SK-N-SH (cell line): ENCODE measurements at regions not wholly inside any gene's neighbourhood (a gene's known extent, or its start where the extent isn't known, plus 50 kb on each side); places are given as distances from the start of the nearest gene placed in this dataset.

Experiments
- CTCF ChIA-PET: fragments of 300-600, 350-600 bp; formaldehyde crosslinking; extraction: SDS; loops from one replicate; lab custom pipeline; 2021; lab: Yijun Ruan, JAX
- POLR2A ChIA-PET: fragments of 350-600 bp; sonication (Branson Sonifier 250); formaldehyde crosslinking; extraction: SDS; loops from one replicate; lab custom pipeline; 2020; ENCODE audit warnings: antibody characterized with exemption, inconsistent platforms; lab: Yijun Ruan, JAX
- DNase-seq: peaks from one replicate; pipeline ENCODE4 v3.0.0; 2012
- H2AFZ ChIP-seq: fragments of 200-600 bp; sonication (generic); 2 replicates; pipeline ENCODE4 v1.8.1; 2016; ENCODE audit warnings: antibody characterized with exemption, mild to moderate bottlenecking, low read depth
- H3F3A ChIP-seq: fragments of 200-600 bp; sonication (generic); replicated peaks from 2 replicates; pipeline ENCODE3; 2016; ENCODE audit warnings: antibody characterized with exemption, mild to moderate bottlenecking; ENCODE audit not compliant: insufficient read depth
- H3K27ac ChIP-seq, 2 experiments: fragments of 200-500 bp in 1 of 2; fragments of 200-600 bp in 1 of 2; sonication (Bioruptor generic) in 1 of 2; sonication (generic), shearing (Covaris generic) in 1 of 2; 2 replicates each; pipeline versions ENCODE4 v1.5.1 to v1.6.1; 2014 to 2016; ENCODE audit warnings: low read depth in 2 of 2, inconsistent platforms in 1 of 2, low read length in 1 of 2, mild to moderate bottlenecking in 1 of 2, mixed read lengths in 1 of 2
- H3K27me3 ChIP-seq: fragments of 200-600 bp; sonication (generic), shearing (Covaris generic); 2 replicates; pipeline ENCODE4 v1.6.1; 2016; ENCODE audit warnings: mixed run types; ENCODE audit not compliant: insufficient read depth
- H3K36me3 ChIP-seq, 2 experiments: fragments of 200-500 bp in 1 of 2; fragments of 200-600 bp in 1 of 2; sonication (Bioruptor generic) in 1 of 2; sonication (generic) in 1 of 2; replicated peaks in 1 of 2; 2 replicates each; pipeline versions ENCODE3 to v1.5.1; 2014 to 2016; ENCODE audit warnings: low read length in 1 of 2, mild to moderate bottlenecking in 1 of 2; ENCODE audit not compliant: insufficient read depth in 2 of 2, control insufficient read depth in 1 of 2
- H3K4me1 ChIP-seq, 2 experiments: fragments of 200-500 bp in 1 of 2; fragments of 200-600 bp in 1 of 2; sonication (Bioruptor generic) in 1 of 2; sonication (generic), shearing (Covaris generic) in 1 of 2; 2 replicates each; pipeline versions ENCODE4 v1.5.1 to v1.6.1; 2014 to 2016; ENCODE audit warnings: low read depth in 1 of 2, low read length in 1 of 2, mixed run types in 1 of 2; ENCODE audit not compliant: insufficient read depth in 2 of 2, control insufficient read depth in 1 of 2
- H3K4me2 ChIP-seq: fragments of 200-600 bp; sonication (generic), shearing (Covaris generic); 2 replicates; pipeline ENCODE4 v1.6.1; 2017; ENCODE audit warnings: mixed run types
- H3K4me3 ChIP-seq, 2 experiments: fragments of 200-500 bp in 1 of 2; fragments of 200-600 bp in 1 of 2; sonication (Bioruptor generic) in 1 of 2; sonication (generic), shearing (Covaris generic) in 1 of 2; 2 replicates each; pipeline versions ENCODE4 v1.5.1 to v1.8.1; 2014 to 2016; ENCODE audit warnings: low read depth in 2 of 2, inconsistent platforms in 1 of 2, low read length in 1 of 2, mild to moderate bottlenecking in 1 of 2, mixed read lengths in 1 of 2, moderate library complexity in 1 of 2
- H3K79me2 ChIP-seq: fragments of 200-600 bp; sonication (generic); 2 replicates; pipeline ENCODE4 v1.8.1; 2017; ENCODE audit warnings: mild to moderate bottlenecking; ENCODE audit not compliant: insufficient read depth
- H3K9ac ChIP-seq: fragments of 200-600 bp; sonication (generic); 2 replicates; pipeline ENCODE4 v1.6.1; 2017; ENCODE audit warnings: mixed run types
- H3K9me2 ChIP-seq: fragments of 200-600 bp; sonication (generic); 2 replicates; pipeline ENCODE4 v1.6.1; 2017; ENCODE audit warnings: mixed run types
- H3K9me3 ChIP-seq: fragments of 200-600 bp; sonication (generic); 2 replicates; pipeline ENCODE4 v1.6.1; 2017; ENCODE audit warnings: mixed run types, mild to moderate bottlenecking, moderate library complexity
- H4K20me1 ChIP-seq: fragments of 200-600 bp; sonication (generic); 2 replicates; pipeline ENCODE4 v1.6.1; 2017; ENCODE audit warnings: mild to moderate bottlenecking, mixed run types; ENCODE audit not compliant: insufficient read depth
- EP300 ChIP-seq, 2 experiments: IDR thresholded peaks; 2 replicates each; pipeline versions ENCODE4 v1.4.0 to v1.6.1; 2012; ENCODE audit warnings: borderline replicate concordance in 1 of 2, low read depth in 1 of 2, low read length in 1 of 2
- FOSL2 ChIP-seq: IDR thresholded peaks from 2 replicates; pipeline ENCODE4 v1.4.0; 2012; ENCODE audit warnings: low read depth, mild to moderate bottlenecking, moderate library complexity, borderline replicate concordance
- GABPA ChIP-seq: IDR thresholded peaks from 2 replicates; pipeline ENCODE4 v1.4.0; 2012; ENCODE audit warnings: low read depth, mild to moderate bottlenecking
- MXI1 ChIP-seq: IDR thresholded peaks from 2 replicates; pipeline ENCODE4 v1.6.1; 2012; ENCODE audit warnings: mild to moderate bottlenecking, low read depth, low read length, improper control_type of control experiment
- POLR2AphosphoS5 ChIP-seq: IDR thresholded peaks from 2 replicates; pipeline ENCODE4 v1.6.1; 2012; ENCODE audit warnings: low read depth, low read length
- RCOR1 ChIP-seq: fragments of 150-350 bp; IDR thresholded peaks from 2 replicates; pipeline ENCODE4 v1.6.1; 2017; ENCODE audit warnings: antibody characterized with exemption, low read length
- REST ChIP-seq: IDR thresholded peaks from 2 replicates; pipeline ENCODE4 v1.6.1; 2012; ENCODE audit warnings: mild to moderate bottlenecking, low read depth, low read length, moderate library complexity
- RFX5 ChIP-seq: IDR thresholded peaks from 2 replicates; pipeline ENCODE4 v1.6.1; 2012; ENCODE audit warnings: mild to moderate bottlenecking, improper control_type of control experiment, low read length
- RXRA ChIP-seq: IDR thresholded peaks from 2 replicates; pipeline ENCODE4 v1.4.0; 2012; ENCODE audit warnings: low read depth, mild to moderate bottlenecking, borderline replicate concordance
- SIN3A ChIP-seq: IDR thresholded peaks from 2 replicates; pipeline ENCODE4 v1.6.1; 2012; ENCODE audit warnings: low read depth, mild to moderate bottlenecking, low read length, moderate library complexity, borderline replicate concordance
- TCF12 ChIP-seq: IDR thresholded peaks from 2 replicates; pipeline ENCODE4 v1.4.0; 2012
- TEAD4 ChIP-seq: IDR thresholded peaks from 2 replicates; pipeline ENCODE4 v1.4.0; 2012; ENCODE audit warnings: mild to moderate bottlenecking, borderline replicate concordance; ENCODE audit not compliant: insufficient read depth
- USF1 ChIP-seq: IDR thresholded peaks from 2 replicates; pipeline ENCODE4 v1.4.0; 2012; ENCODE audit warnings: low read depth, borderline replicate concordance
- YY1 ChIP-seq: IDR thresholded peaks from 2 replicates; pipeline ENCODE4 v1.4.0; 2012; ENCODE audit warnings: low read depth, mild to moderate bottlenecking
- WGBS: methylation state at CpG from one replicate; pipeline ENCODE4 v1.1.6; 2017; ENCODE audit warnings: low lambda C conversion rate; 5-methylcytosine and 5-hydroxymethylcytosine counted together

DNA sequence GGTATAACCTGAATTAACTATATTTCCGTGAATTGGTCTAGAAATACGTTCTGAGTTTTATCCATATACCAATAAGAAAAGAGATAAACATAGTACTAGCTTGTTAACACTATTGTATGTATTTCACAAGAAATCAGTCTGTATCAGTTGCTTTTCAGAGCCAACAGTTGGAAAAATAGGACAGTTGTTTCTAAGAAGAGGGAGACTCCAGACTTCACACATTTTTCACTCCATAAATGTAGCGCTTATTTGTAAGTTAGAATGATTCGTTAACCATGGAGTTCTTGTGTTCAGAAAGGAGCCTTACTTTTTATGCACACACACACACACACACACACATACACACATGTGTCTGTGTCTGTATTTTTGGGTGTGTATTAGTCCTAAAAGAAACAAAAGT lies 376.7 kb upstream of the SMIM31 start:
- WGBS = 19% methylated on average over 4 of the region's 4 CpGs
- CTCF ChIA-PET = no interaction called here
- H3K9me2 ChIP-seq = no peaks in the 10 kb centered on the region
- H3K4me2 ChIP-seq = no peak overlapping the region
- H3K79me2 ChIP-seq = no peaks in the 10 kb centered on the region
- no peaks in the 10 kb centered on the region for H3K4me1 ChIP-seq
- H3F3A ChIP-seq = no peaks in the 10 kb centered on the region
- TF ChIP-seq TCF12 (no peak), GABPA (no peak), RFX5 (no peak)
- no peak overlapping the region for H3K9ac ChIP-seq
- no peak overlapping the region for H3K4me3 ChIP-seq
- H3K36me3 ChIP-seq = no peaks in the 10 kb centered on the region
- no peak overlapping the region for H3K27ac ChIP-seq
- H3K9me3 ChIP-seq = no peaks in the 10 kb centered on the region
- DNase-seq = no peak
- H3K27me3 ChIP-seq = no peaks in the 10 kb centered on the region; the same call in 1 of the 2 replicates
- POLR2A ChIA-PET = no interaction called here
- H4K20me1 ChIP-seq = no peaks in the 10 kb centered on the region
- no peak overlapping the region for H2AFZ ChIP-seq

GRCh38 chr4:164378361-164378760 lies 375.6 kb upstream of the SMIM31 start:
- Histone ChIP-seq H3F3A (no peaks in the 10 kb centered on the region), H3K9me3 (no peaks in the 10 kb centered on the region), H3K9me2 (no peaks in the 10 kb centered on the region), H3K27me3 (no peaks in the 10 kb centered on the region; the same call in none of the 2 replicates), H3K79me2 (no peaks in the 10 kb centered on the region), H3K4me3 (no peak overlapping the region), H3K4me1 (no peaks in the 10 kb centered on the region), H3K4me2 (no peak overlapping the region), H2AFZ (no peak overlapping the region), H4K20me1 (no peaks in the 10 kb centered on the region), H3K27ac (no peak overlapping the region), H3K36me3 (no peaks in the 10 kb centered on the region), H3K9ac (no peak overlapping the region)
- ChIA-PET CTCF (interaction anchor here (1.2 kb wide), 1 partner anchor 9 kb away, joined by 4 read pairs; no protein-coding TSS in a partner anchor), POLR2A (no interaction called here)
- TF ChIP-seq GABPA = no peak
- no peak for TF ChIP-seq MXI1
- no peak for TF ChIP-seq POLR2AphosphoS5
- TF ChIP-seq SIN3A = no peak
- no peak for DNase-seq
- 2% methylated on average over 4 of the region's 5 CpGs for WGBS

GRCh38 chr4:164379694-164380093 lies 374.2 kb upstream of the SMIM31 start:
- H2AFZ ChIP-seq = no peak overlapping the region
- H3K9me3 ChIP-seq = no peaks in the 10 kb centered on the region
- WGBS = 1% methylated on average over 3 of the region's 3 CpGs
- no peak overlapping the region for H3K4me2 ChIP-seq
- no peaks in the 10 kb centered on the region for H4K20me1 ChIP-seq
- no peak overlapping the region for H3K4me3 ChIP-seq
- no peaks in the 10 kb centered on the region for H3K4me1 ChIP-seq
- POLR2A ChIA-PET = no interaction called here
- no peak for DNase-seq
- no peaks in the 10 kb centered on the region for H3K79me2 ChIP-seq
- TF ChIP-seq YY1 = no peak
- TF ChIP-seq SIN3A = no peak
- TF ChIP-seq EP300 (IDR thresholded peaks at IDR 0.05; ENCODE audit: borderline replicate concordance in 1 of 2, low read depth in 1 of 2, low read length in 1 of 2) = no peak
- no peak for TF ChIP-seq POLR2AphosphoS5
- TF ChIP-seq USF1 = no peak
- no peak for TF ChIP-seq FOSL2
- TF ChIP-seq RXRA = no peak
- TF ChIP-seq TEAD4 = no peak
- no peak for TF ChIP-seq REST
- TF ChIP-seq RCOR1 = no peak
- TF ChIP-seq, all 33 proteins: peak for 0
- Histone ChIP-seq H3K36me3 (no peaks in the 10 kb centered on the region), H3K27me3 (no peaks in the 10 kb centered on the region; the same call in none of the 2 replicates), H3K27ac (no peak overlapping the region), H3K9me2 (no peaks in the 10 kb centered on the region), H3K9ac (no peak overlapping the region), H3F3A (no peaks in the 10 kb centered on the region)
- CTCF ChIA-PET = no interaction called here
